B cell (primary cell): ENCODE measurements at regions not wholly inside any gene's neighbourhood (a gene's known extent, or its start where the extent isn't known, plus 50 kb on each side); places are given as distances from the start of the nearest gene placed in this dataset.
A peak's percentile ranks its signal among the peaks of the same experiment; 100 is the strongest.

Experiments
- ATAC-seq: fragments of 200-7000 bp; cut with Tn5 transposase; one replicate; pipeline ENCODE4 v1.10.0; 2021; ENCODE audit warnings: low read depth, mild to moderate bottlenecking, moderate number of reproducible peaks, moderate library complexity
- CTCF ChIA-PET: fragments of 350-600 bp; sonication (Branson Sonifier 250); formaldehyde crosslinking; loops from one replicate; lab custom pipeline; 2021; ENCODE audit warnings: antibody characterized with exemption, inconsistent platforms; lab: Charles Lee
- POLR2A ChIA-PET: fragments of 350-600 bp; sonication (Branson Sonifier 250); formaldehyde crosslinking; loops from one replicate; lab custom pipeline; 2021; ENCODE audit warnings: antibody characterized with exemption; lab: Charles Lee
- DNase-seq: peaks from one replicate; pipeline ENCODE4 v3.0.0; 2013
- H2AFZ ChIP-seq: 2 replicates; pipeline ENCODE4 v1.6.1; 2012; ENCODE audit warnings: mild to moderate bottlenecking, low read depth, low read length; ENCODE audit not compliant: insufficient read depth, poor library complexity, severe bottlenecking
- H3K27ac ChIP-seq, 2 donors: 1 replicate in 1 of 2; 2 replicates in 1 of 2; pipeline ENCODE4 v1.5.1; 2012 to 2013; ENCODE audit warnings: low read length in 2 of 2, mild to moderate bottlenecking in 2 of 2, moderate library complexity in 1 of 2
- H3K27me3 ChIP-seq, 4 experiments: fragments of 200-600 bp in 1 of 4; sonication (generic) in 1 of 4; replicated peaks in 1 of 4; 1 replicate in 2 of 4; 2 replicates in 2 of 4; pipeline versions ENCODE4 v1.6.1 to v1.7.0; 2013 to 2016; ENCODE audit warnings: low read length in 3 of 4, mild to moderate bottlenecking in 2 of 4, mixed read lengths in 1 of 4, moderate library complexity in 1 of 4; ENCODE audit not compliant: insufficient read depth in 4 of 4, control insufficient read depth in 3 of 4; ENCODE audit errors: control extremely low read depth in 1 of 4
- H3K36me3 ChIP-seq, 2 experiments: replicated peaks in 1 of 2; 1 replicate in 1 of 2; 2 replicates in 1 of 2; pipeline versions ENCODE4 v1.6.1 to v1.7.1; 2013; ENCODE audit warnings: low read length in 1 of 2; ENCODE audit not compliant: insufficient read depth in 2 of 2, control insufficient read depth in 1 of 2; ENCODE audit errors: control extremely low read depth in 1 of 2, extremely low read depth in 1 of 2
- H3K4me1 ChIP-seq, 2 donors: fragments of 200-600 bp in 1 of 2; sonication (generic) in 1 of 2; 1 replicate in 1 of 2; 2 replicates in 1 of 2; pipeline versions ENCODE4 v1.5.1 to v1.6.1; 2013 to 2017; ENCODE audit warnings: low read length in 2 of 2; ENCODE audit not compliant: control insufficient read depth in 2 of 2, insufficient read depth in 2 of 2
- H3K4me2 ChIP-seq: replicated peaks from 2 replicates; pipeline ENCODE3; 2012; ENCODE audit warnings: mild to moderate bottlenecking, low read depth, low read length; ENCODE audit not compliant: poor library complexity, severe bottlenecking
- H3K4me3 ChIP-seq, 5 experiments: fragments of 200-600 bp in 1 of 5; sonication (generic) in 1 of 5; 1 replicate in 3 of 5; 2 replicates in 2 of 5; pipeline versions ENCODE4 v1.5.1 to v1.7.0; 2011 to 2016; ENCODE audit warnings: low read length in 4 of 5, mild to moderate bottlenecking in 4 of 5, low read depth in 2 of 5, control low read depth in 1 of 5, moderate library complexity in 1 of 5; ENCODE audit not compliant: insufficient read depth in 1 of 5; ENCODE audit errors: control extremely low read depth in 1 of 5, extremely low read depth in 1 of 5
- H3K79me2 ChIP-seq: fragments of 200-600 bp; sonication (generic); one replicate; pipeline ENCODE4 v1.6.0; 2016; ENCODE audit warnings: low read length; ENCODE audit not compliant: control insufficient read depth, insufficient read depth
- H3K9ac ChIP-seq: fragments of 200-600 bp; sonication (generic); 2 replicates; pipeline ENCODE4 v1.6.1; 2017; ENCODE audit warnings: mild to moderate bottlenecking, low read length, moderate library complexity
- H3K9me3 ChIP-seq, 3 donors: one replicate each; pipeline versions ENCODE4 v1.6.1 to v1.7.1; 2013; ENCODE audit warnings: low read length in 2 of 3; ENCODE audit not compliant: control insufficient read depth in 2 of 3, insufficient read depth in 1 of 3; ENCODE audit errors: control extremely low read depth in 1 of 3
- H4K20me1 ChIP-seq: 2 replicates; pipeline ENCODE4 v1.6.0; 2012; ENCODE audit warnings: mild to moderate bottlenecking, low read length; ENCODE audit not compliant: insufficient read depth, control insufficient read depth, poor library complexity, severe bottlenecking
- H3K27ac Mint-ChIP-seq: one replicate; pipeline ENCODE4 v1.8.0; 2021; ENCODE audit warnings: mixed read lengths
- H3K27me3 Mint-ChIP-seq: one replicate; pipeline ENCODE4 v1.8.0; 2021; ENCODE audit warnings: mixed read lengths
- H3K4me1 Mint-ChIP-seq: one replicate; pipeline ENCODE4 v1.8.0; 2021; ENCODE audit warnings: mixed read lengths
- H3K4me3 Mint-ChIP-seq: one replicate; pipeline ENCODE4 v1.8.0; 2021; ENCODE audit warnings: mixed read lengths
- H3K9me3 Mint-ChIP-seq: one replicate; pipeline ENCODE4 v1.8.0; 2022; ENCODE audit warnings: mixed read lengths; ENCODE audit not compliant: insufficient read depth
- CTCF ChIP-seq: fragments of 200-600 bp; IDR thresholded peaks from one replicate; pipeline ENCODE4 v1.8.0; 2022; ENCODE audit warnings: antibody characterized with exemption, mild to moderate bottlenecking
- EZH2 ChIP-seq: IDR thresholded peaks from 2 replicates; pipeline ENCODE4 v1.6.1; 2012; ENCODE audit warnings: borderline replicate concordance, low read depth, mild to moderate bottlenecking, moderate library complexity, low read length; ENCODE audit not compliant: insufficient read depth, poor library complexity, severe bottlenecking
- WGBS: methylation state at CpG from one replicate; pipeline ENCODE4 v1.1.5; 2013; ENCODE audit warnings: missing lambda C conversion rate; ENCODE audit not compliant: insufficient coverage; 5-methylcytosine and 5-hydroxymethylcytosine counted together
- intact Hi-C: fragments of 100-400 bp; cut with micrococcal nuclease; formaldehyde crosslinking; loops from one replicate; pipeline ENCODE4 v1.10.0; 2022

GRCh38 chr4:163611784-163612445, 117.4 kb downstream of the TMA16 start:
- peaks cover 39 to 42% of the 10 kb centered on the region in 2 donors for H3K4me1 ChIP-seq
- H3K4me2 ChIP-seq, result peak overlapping the region; percentile 69
- no peaks in the 10 kb centered on the region for H3K27me3 ChIP-seq
- peak overlapping the region; percentile 92 for H3K9ac ChIP-seq
- peaks cover 97% of the 10 kb centered on the region for H3K79me2 ChIP-seq
- H3K27me3 Mint-ChIP-seq, result no peaks in the 10 kb centered on the region
- no peak for TF ChIP-seq EZH2
- no peak for TF ChIP-seq CTCF
- ATAC-seq, result peak; percentile 35
- peaks cover 20% of the 10 kb centered on the region for H4K20me1 ChIP-seq
- CTCF ChIA-PET, result interaction anchor here (0.5 to 5.0 kb wide), 22 partner anchors 11 to 118 kb away, joined by 3 to 94 read pairs (median 6); partner anchors contain the start of gene TMA16
- no peak for DNase-seq
- peaks cover 0 to 43% of the 10 kb centered on the region in 2 experiments for H3K36me3 ChIP-seq
- H3K27ac ChIP-seq, result peak overlapping the region; percentile 80 to 88
- H3K4me1 Mint-ChIP-seq, result peaks cover 50% of the 10 kb centered on the region
- 0% methylated on average over 1 of the region's 2 CpGs for WGBS
- peak overlapping the region; percentile 31 for H2AFZ ChIP-seq
- H3K4me3 ChIP-seq, result peak overlapping the region; percentile 74 to 96 (median 87)
- intact Hi-C loops, result loop anchor here (1.0 to 10.0 kb wide), 6 partner anchors 21 to 143 kb away; partner anchors contain the start of gene TMA16
- H3K27ac Mint-ChIP-seq, result peak overlapping the region; percentile 87
- POLR2A ChIA-PET, result interaction anchor here (0.8 to 4.8 kb wide), 10 partner anchors 9 to 69 kb away, joined by 3 to 39 read pairs (median 4); no protein-coding TSS in a partner anchor
- peaks cover 3% of the 10 kb centered on the region for H3K9me3 Mint-ChIP-seq
- no peaks in the 10 kb centered on the region for H3K9me3 ChIP-seq
- H3K4me3 Mint-ChIP-seq, result peak overlapping the region; percentile 91

DNA sequence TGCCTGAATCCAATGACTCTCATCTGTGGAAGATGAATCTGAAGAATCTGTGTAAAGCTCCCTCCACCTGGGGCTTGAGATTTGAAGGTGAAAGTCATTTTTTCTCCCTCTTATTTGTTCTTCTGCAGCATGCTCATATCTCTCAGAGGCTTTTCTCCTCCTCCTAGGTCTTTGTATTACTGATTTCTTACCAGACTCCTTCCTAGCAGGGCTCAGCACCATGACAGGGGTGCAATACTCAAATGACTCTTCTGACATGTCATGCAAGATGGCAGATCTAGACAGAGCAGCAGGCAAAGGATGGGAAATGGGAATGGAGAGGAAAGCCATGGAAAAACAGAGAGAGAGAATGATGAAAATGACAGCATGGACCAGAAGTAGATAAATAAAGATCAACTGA, 118.3 kb downstream of the TMA16 start:
- peak overlapping the region; percentile 87 for H3K27ac Mint-ChIP-seq
- peak overlapping the region; percentile 74 to 96 (median 87) for H3K4me3 ChIP-seq
- CTCF ChIA-PET, result interaction anchor here (0.8 to 5.0 kb wide), 12 partner anchors 12 to 71 kb away, joined by 3 to 94 read pairs (median 8); no protein-coding TSS in a partner anchor

More for the DNA sequence above, 118.3 kb downstream of the TMA16 start:
- H3K9ac ChIP-seq, result peak overlapping the region; percentile 92
- H3K9me3 ChIP-seq, result no peaks in the 10 kb centered on the region
- intact Hi-C loops, result loop anchor here (1.0 to 10.0 kb wide), 7 partner anchors 9 to 142 kb away; partner anchors contain the start of gene TMA16
- H4K20me1 ChIP-seq, result peaks cover 12% of the 10 kb centered on the region
- peak overlapping the region; percentile 24 for H2AFZ ChIP-seq
- Mint-ChIP-seq H3K4me3 (peak overlapping the region; percentile 91), H3K9me3 (peaks cover 3% of the 10 kb centered on the region), H3K4me1 (peaks cover 42% of the 10 kb centered on the region), H3K27me3 (no peaks in the 10 kb centered on the region)
- no peak for TF ChIP-seq EZH2
- no peak for TF ChIP-seq CTCF
- peaks cover 31 to 33% of the 10 kb centered on the region in 2 donors for H3K4me1 ChIP-seq
- DNase-seq, result no peak
- H3K79me2 ChIP-seq, result peaks cover 91% of the 10 kb centered on the region
- peak overlapping the region; percentile 69 for H3K4me2 ChIP-seq
- peaks cover 0 to 35% of the 10 kb centered on the region in 2 experiments for H3K36me3 ChIP-seq
- H3K27ac ChIP-seq, result peak overlapping the region; percentile 80 to 88
- no peaks in the 10 kb centered on the region for H3K27me3 ChIP-seq
- ATAC-seq, result no peak
- POLR2A ChIA-PET, result interaction anchor here (0.8 to 4.8 kb wide), 4 partner anchors 8 to 57 kb away, joined by 3 to 39 read pairs (median 12); no protein-coding TSS in a partner anchor
